SK-N-SH treated with all-trans-retinoic acid at 6 μM for 48 hours (cell line): ENCODE measurements at regions not wholly inside any gene's neighbourhood (a gene's known extent, or its start where the extent isn't known, plus 50 kb on each side); places are given as distances from the start of the nearest gene placed in this dataset.

Source experiments
- ARNTL ChIP-seq: fragments of 450-650 bp; formaldehyde crosslinking; IDR thresholded peaks from 2 replicates; pipeline ENCODE4 v1.5.0; 2020; ENCODE audit warnings: low read depth, mild to moderate bottlenecking, moderate library complexity, borderline replicate concordance
- CREB5 ChIP-seq: fragments of 250-450 bp; sonication (Bioruptor Pico); IDR thresholded peaks from 2 replicates; pipeline ENCODE4 v1.5.1; 2020; ENCODE audit warnings: low read depth, mild to moderate bottlenecking, moderate library complexity
- CSDC2 ChIP-seq: fragments of 250-450 bp; sonication (Bioruptor Pico); IDR thresholded peaks from 2 replicates; pipeline ENCODE4 v1.5.0; 2020; ENCODE audit warnings: mild to moderate bottlenecking, moderate library complexity
- GLIS3 ChIP-seq: fragments of 250-450 bp; sonication (Bioruptor Pico); IDR thresholded peaks from 2 replicates; pipeline ENCODE4 v1.5.0; 2020; ENCODE audit warnings: mild to moderate bottlenecking, moderate library complexity
- ISL1 ChIP-seq: fragments of 250-450 bp; sonication (Bioruptor Pico); IDR thresholded peaks from 2 replicates; pipeline ENCODE4 v2.1.2; 2022; ENCODE audit warnings: mild to moderate bottlenecking, moderate library complexity
- PATZ1 ChIP-seq: fragments of 250-450 bp; sonication (Bioruptor Pico); IDR thresholded peaks from 2 replicates; pipeline ENCODE4 v1.8.0; 2020; ENCODE audit warnings: mild to moderate bottlenecking, moderate library complexity, borderline replicate concordance
- PPARA ChIP-seq: fragments of 250-450 bp; sonication (Bioruptor Pico); IDR thresholded peaks from 2 replicates; pipeline ENCODE4 v1.5.0; 2020; ENCODE audit warnings: mild to moderate bottlenecking, borderline replicate concordance
- RARB ChIP-seq: fragments of 250-450 bp; sonication (Bioruptor Pico); IDR thresholded peaks from 2 replicates; pipeline ENCODE4 v1.8.0; 2021; ENCODE audit warnings: mild to moderate bottlenecking, moderate library complexity
- ZFP3 ChIP-seq: fragments of 250-450 bp; sonication (Bioruptor Pico); IDR thresholded peaks from 2 replicates; pipeline ENCODE4 v1.5.0; 2020; ENCODE audit warnings: mild to moderate bottlenecking, moderate library complexity
- ZFP30 ChIP-seq: fragments of 450-650 bp; formaldehyde crosslinking; IDR thresholded peaks from 2 replicates; pipeline ENCODE4 v1.5.0; 2022; ENCODE audit warnings: mild to moderate bottlenecking, moderate library complexity
- ZNF565 ChIP-seq: fragments of 450-650 bp; formaldehyde crosslinking; conservative IDR thresholded peaks from 2 replicates; pipeline ENCODE4 v1.5.0; 2020; ENCODE audit warnings: low read depth, mild to moderate bottlenecking, moderate library complexity
- ZNF70 ChIP-seq: fragments of 450-650 bp; formaldehyde crosslinking; IDR thresholded peaks from 2 replicates; pipeline ENCODE4 v1.5.0; 2020; ENCODE audit warnings: mild to moderate bottlenecking, moderate library complexity

- TF ChIP-seq PATZ1 (no peak), CSDC2 (CRISPR knock-in tag) (no peak), ZFP3 (CRISPR knock-in tag) (no peak), ZNF70 (CRISPR knock-in tag) (no peak), ZFP30 (no peak), CREB5 (no peak), ARNTL (no peak), RARB (CRISPR knock-in tag) (no peak), GLIS3 (CRISPR knock-in tag) (no peak), ZNF565 (CRISPR knock-in tag) (no peak), PPARA (CRISPR knock-in tag) (no peak), ISL1 (CRISPR knock-in tag) (no peak)
These were observed 139.5 kb upstream of the PKDCC start for GRCh38 chr2:41908349-41908748.
